Left ventricle myocardium inferior (tissue), 1 donor: ENCODE measurements at regions not wholly inside any gene's neighbourhood (a gene's known extent, or its start where the extent isn't known, plus 50 kb on each side); places are given as distances from the start of the nearest gene placed in this dataset.

ENCODE experiments used
- DNase-seq: peaks from one replicate; pipeline ENCODE4 v3.0.0-alpha.2; 2020
- H3K27ac ChIP-seq: fragments of 200-600 bp; replicated peaks from 2 replicates; pipeline ENCODE4 v1.8.0; 2021
- H3K27me3 ChIP-seq: fragments of 200-600 bp; 2 replicates; pipeline ENCODE4 v1.8.0; 2021; ENCODE audit warnings: low read depth
- H3K36me3 ChIP-seq: fragments of 200-600 bp; 2 replicates; pipeline ENCODE4 v1.8.0; 2021
- H3K4me1 ChIP-seq: fragments of 200-600 bp; 2 replicates; pipeline ENCODE4 v1.8.0; 2021
- H3K4me3 ChIP-seq: fragments of 200-600 bp; 2 replicates; pipeline ENCODE4 v1.8.0; 2021; ENCODE audit warnings: mild to moderate bottlenecking, moderate library complexity
- H3K9me3 ChIP-seq: fragments of 200-600 bp; replicated peaks from 2 replicates; pipeline ENCODE4 v1.8.0; 2021
- CTCF ChIP-seq: fragments of 200-600 bp; IDR thresholded peaks from 2 replicates; pipeline ENCODE4 v1.8.0; 2021; ENCODE audit warnings: antibody characterized with exemption, mild to moderate bottlenecking, borderline replicate concordance
- intact Hi-C: fragments of 100-400 bp; cut with micrococcal nuclease; formaldehyde crosslinking; loops from one replicate; pipeline ENCODE4 v1.11.0; 2022
- donor health status: DM: no; HTN: yes; CAD: no; lungs with severe emphysema.

- Histone ChIP-seq H3K27ac (no peak overlapping the region), H3K27me3 (no peaks in the 10 kb centered on the region), H3K36me3 (no peaks in the 10 kb centered on the region), H3K4me3 (no peak overlapping the region), H3K4me1 (no peaks in the 10 kb centered on the region), H3K9me3 (peaks cover 20% of the 10 kb centered on the region)
- no peak for DNase-seq
- no peak for TF ChIP-seq CTCF
- intact Hi-C loops = no loop called here
These were observed 231.2 kb upstream of the ZFP64 start for GRCh38 chr20:52422574-52423336.

- no peak for TF ChIP-seq CTCF
- Histone ChIP-seq H3K27me3 (no peaks in the 10 kb centered on the region), H3K4me1 (no peaks in the 10 kb centered on the region), H3K27ac (no peak overlapping the region), H3K9me3 (peaks cover 20% of the 10 kb centered on the region), H3K4me3 (no peak overlapping the region), H3K36me3 (no peaks in the 10 kb centered on the region)
- no peak for DNase-seq
- intact Hi-C loops = no loop called here
These were observed 229.2 kb upstream of the ZFP64 start for GRCh38 chr20:52420805-52421204.

GRCh38 chr20:52419205-52419604 is 227.6 kb upstream of the ZFP64 start:
- no peak overlapping the region for H3K4me3 ChIP-seq
- no peaks in the 10 kb centered on the region for H3K36me3 ChIP-seq
- intact Hi-C loops = no loop called here
- H3K27ac ChIP-seq = no peak overlapping the region
- no peaks in the 10 kb centered on the region for H3K4me1 ChIP-seq
- peaks cover 20% of the 10 kb centered on the region for H3K9me3 ChIP-seq
- no peaks in the 10 kb centered on the region for H3K27me3 ChIP-seq
- no peak for DNase-seq
- TF ChIP-seq CTCF = no peak

- TF ChIP-seq CTCF = no peak
- no peaks in the 10 kb centered on the region for H3K36me3 ChIP-seq
- intact Hi-C loops = no loop called here
- H3K4me3 ChIP-seq = no peak overlapping the region
- no peak overlapping the region for H3K27ac ChIP-seq
- no peak for DNase-seq
- H3K4me1 ChIP-seq = no peaks in the 10 kb centered on the region
- no peaks in the 10 kb centered on the region for H3K27me3 ChIP-seq
- peaks cover 31% of the 10 kb centered on the region for H3K9me3 ChIP-seq
These were observed 225.4 kb upstream of the ZFP64 start for GRCh38 chr20:52416953-52417352.

- no peak for DNase-seq
- H3K27me3 ChIP-seq = peaks cover 5% of the 10 kb centered on the region
- TF ChIP-seq CTCF = no peak
- H3K9me3 ChIP-seq = peaks cover 15% of the 10 kb centered on the region
- H3K36me3 ChIP-seq = no peaks in the 10 kb centered on the region
- H3K27ac ChIP-seq = no peak overlapping the region
- H3K4me3 ChIP-seq = no peak overlapping the region
- intact Hi-C loops = no loop called here
- peaks cover 4% of the 10 kb centered on the region for H3K4me1 ChIP-seq
These were observed 220.0 kb upstream of the ZFP64 start for GRCh38 chr20:52411611-52412010.
